ENCODE measurements at regions not wholly inside any gene's neighbourhood (a gene's known extent, or its start where the extent isn't known, plus 50 kb on each side); places are given as distances from the start of the nearest gene placed in this dataset.

- DNase-seq: peak in 2 of 3 donors; percentile 67 to 69
- WGBS, 2 donors: 48 to 59% methylated on average over 4 of the region's 4 CpGs
- H3K36me3 ChIP-seq (ENCODE audit: control insufficient read depth in 4 of 4, insufficient read depth in 4 of 4, low read length in 4 of 4): no peaks in the 10 kb centered on the region
- H3K27ac ChIP-seq (ENCODE audit: low read depth in 1 of 2, low read length in 1 of 2): no peak overlapping the region
- peaks cover 0 to 2% (median 0%) of the 10 kb centered on the region in 4 donors for H3K9me3 ChIP-seq (ENCODE audit: control insufficient read depth in 4 of 4, insufficient read depth in 3 of 4, low read length in 3 of 4)
- no peak for TF ChIP-seq CTCF (IDR thresholded peaks at IDR 0.05; ENCODE audit: control extremely low read depth, extremely low read depth)
- peaks cover 0 to 18% (median 0%) of the 10 kb centered on the region in 5 donors for H3K4me1 ChIP-seq (ENCODE audit: control insufficient read depth in 5 of 5, insufficient read depth in 5 of 5, low read length in 5 of 5)
- H3K27me3 ChIP-seq (ENCODE audit: control insufficient read depth in 3 of 3, insufficient read depth in 3 of 3, low read length in 2 of 3): no peaks in the 10 kb centered on the region
- ATAC-seq (ENCODE audit: insufficient read depth, low FRiP score): no peak
- H3K9ac ChIP-seq (ENCODE audit: insufficient read depth in 1 of 2, low read length in 2 of 2): no peak overlapping the region
- no peak overlapping the region for H3K4me3 ChIP-seq
Observed at GRCh38 chr4:79046016-79046592, 106.9 kb upstream of the PAQR3 start.

GRCh38 chr4:79044141-79044659 lies 105.0 kb upstream of the PAQR3 start:
- ATAC-seq (ENCODE audit: insufficient read depth, low FRiP score) (no peak), DNase-seq (peak in 1 of 3 donors; percentile 35)
- no peaks in the 10 kb centered on the region for H3K27me3 ChIP-seq (ENCODE audit: control insufficient read depth in 3 of 3, insufficient read depth in 3 of 3, low read length in 2 of 3)
- TF ChIP-seq CTCF (IDR thresholded peaks at IDR 0.05; ENCODE audit: control extremely low read depth, extremely low read depth): no peak
- WGBS, 2 donors: 78 to 87% methylated on average over 2 of the region's 2 CpGs
- H3K4me1 ChIP-seq (ENCODE audit: control insufficient read depth in 5 of 5, insufficient read depth in 5 of 5, low read length in 5 of 5): peaks cover 0 to 18% (median 0%) of the 10 kb centered on the region in 5 donors
- H3K9ac ChIP-seq (ENCODE audit: insufficient read depth in 1 of 2, low read length in 2 of 2): no peak overlapping the region
- no peaks in the 10 kb centered on the region for H3K9me3 ChIP-seq (ENCODE audit: control insufficient read depth in 4 of 4, insufficient read depth in 3 of 4, low read length in 3 of 4)
- no peak overlapping the region for H3K27ac ChIP-seq (ENCODE audit: low read depth in 1 of 2, low read length in 1 of 2)
- H3K36me3 ChIP-seq (ENCODE audit: control insufficient read depth in 4 of 4, insufficient read depth in 4 of 4, low read length in 4 of 4): no peaks in the 10 kb centered on the region
- no peak overlapping the region for H3K4me3 ChIP-seq

GRCh38 chr4:79043138-79043537 lies 103.9 kb upstream of the PAQR3 start:
- Histone ChIP-seq H3K27ac (ENCODE audit: low read depth in 1 of 2, low read length in 1 of 2) (no peak overlapping the region), H3K9ac (ENCODE audit: insufficient read depth in 1 of 2, low read length in 2 of 2) (no peak overlapping the region), H3K36me3 (ENCODE audit: control insufficient read depth in 4 of 4, insufficient read depth in 4 of 4, low read length in 4 of 4) (no peaks in the 10 kb centered on the region), H3K27me3 (ENCODE audit: control insufficient read depth in 3 of 3, insufficient read depth in 3 of 3, low read length in 2 of 3) (no peaks in the 10 kb centered on the region), H3K4me1 (ENCODE audit: control insufficient read depth in 5 of 5, insufficient read depth in 5 of 5, low read length in 5 of 5) (peaks cover 0 to 12% (median 0%) of the 10 kb centered on the region in 5 donors), H3K9me3 (ENCODE audit: control insufficient read depth in 4 of 4, insufficient read depth in 3 of 4, low read length in 3 of 4) (no peaks in the 10 kb centered on the region), H3K4me3 (no peak overlapping the region)
- ATAC-seq (ENCODE audit: insufficient read depth, low FRiP score): no peak
- no peak for TF ChIP-seq CTCF (IDR thresholded peaks at IDR 0.05; ENCODE audit: control extremely low read depth, extremely low read depth)
- DNase-seq: no peak
- WGBS, 2 donors: 86 to 91% methylated on average over 6 of the region's 6 CpGs

Measured in lung (tissue), 11 donors.